ENCODE measurements at regions not wholly inside any gene's neighbourhood (a gene's known extent, or its start where the extent isn't known, plus 50 kb on each side); places are given as distances from the start of the nearest gene placed in this dataset.

DNA sequence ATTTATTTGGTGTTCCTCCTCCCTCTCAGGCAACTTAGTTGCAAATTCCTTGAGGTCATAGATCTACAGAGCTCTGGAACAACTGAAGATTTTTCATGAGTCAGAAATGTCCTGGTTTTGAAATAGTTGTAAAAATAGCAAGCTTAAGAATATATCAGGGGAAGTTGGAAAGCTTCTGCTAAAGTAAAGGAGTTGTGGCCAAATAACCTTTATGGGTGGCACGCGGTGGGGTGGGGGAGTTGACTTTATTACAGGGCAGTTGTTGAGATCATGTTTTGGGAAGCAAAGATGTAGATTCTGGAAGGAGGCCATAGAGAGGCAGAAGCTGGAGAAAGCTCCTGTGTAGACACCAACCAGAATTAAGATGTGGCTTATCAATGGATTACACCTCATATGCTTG lies 326.0 kb upstream of the MTPN start:
- Mint-ChIP-seq H3K27ac (no peak overlapping the region), H3K4me1 (no peaks in the 10 kb centered on the region), H3K27me3 (no peaks in the 10 kb centered on the region), H3K9me3 (peaks cover 4 to 22% (median 8%) of the 10 kb centered on the region in 11 donors), H3K4me3 (no peak overlapping the region), H3K36me3 (no peaks in the 10 kb centered on the region)
- intact Hi-C loops (cut with micrococcal nuclease) = no loop called here
- no peak overlapping the region for H3K27ac ChIP-seq (ENCODE audit: low read depth, low read length)
- ChIA-PET CTCF (interaction anchor here (0.7 kb wide), 1 partner anchor 152 kb away, joined by 4 read pairs; no protein-coding TSS in a partner anchor), POLR2A (no interaction called here)
- no peaks in the 10 kb centered on the region for H3K9me3 ChIP-seq (ENCODE audit: control insufficient read depth in 2 of 3, low read length in 3 of 3)
- no peak for ATAC-seq
- DNase-seq = no peak
- H3K36me3 ChIP-seq (ENCODE audit: control insufficient read depth in 2 of 3, insufficient read depth in 3 of 3, low read length in 3 of 3) = no peaks in the 10 kb centered on the region
- no peaks in the 10 kb centered on the region for H3K4me1 ChIP-seq (ENCODE audit: control insufficient read depth in 2 of 2, insufficient read depth in 2 of 2, low read length in 2 of 2)
- H3K4me3 ChIP-seq (ENCODE audit: low read length) = no peak overlapping the region
- H3K27me3 ChIP-seq (ENCODE audit: control insufficient read depth in 2 of 2, insufficient read depth in 2 of 2, low read length in 2 of 2) = no peaks in the 10 kb centered on the region

DNA sequence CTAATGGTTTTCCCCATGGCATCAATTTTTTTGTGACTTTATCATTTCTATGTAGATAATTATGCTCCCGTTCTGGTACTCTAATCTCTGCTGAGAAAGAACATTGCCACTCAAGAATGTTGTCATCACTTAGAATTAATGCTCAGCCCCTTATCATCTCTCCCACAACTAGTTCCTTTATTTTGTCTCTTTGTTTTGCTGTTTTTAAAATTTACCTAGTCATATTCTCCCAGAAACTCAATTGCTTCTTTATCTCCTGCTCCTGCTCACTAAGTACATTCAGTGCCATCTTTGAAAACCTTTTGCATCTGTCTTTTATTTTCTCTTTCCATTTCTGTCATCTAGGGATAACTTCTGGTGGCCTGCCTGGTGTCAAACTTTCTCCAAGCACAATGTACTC lies 324.9 kb upstream of the MTPN start:
- Histone ChIP-seq H3K27me3 (ENCODE audit: control insufficient read depth in 2 of 2, insufficient read depth in 2 of 2, low read length in 2 of 2) (no peaks in the 10 kb centered on the region), H3K4me1 (ENCODE audit: control insufficient read depth in 2 of 2, insufficient read depth in 2 of 2, low read length in 2 of 2) (no peaks in the 10 kb centered on the region), H3K4me3 (ENCODE audit: low read length) (no peak overlapping the region), H3K36me3 (ENCODE audit: control insufficient read depth in 2 of 3, insufficient read depth in 3 of 3, low read length in 3 of 3) (no peaks in the 10 kb centered on the region), H3K9me3 (ENCODE audit: control insufficient read depth in 2 of 3, low read length in 3 of 3) (no peaks in the 10 kb centered on the region), H3K27ac (ENCODE audit: low read depth, low read length) (no peak overlapping the region)
- DNase-seq (no peak), ATAC-seq (no peak)
- ChIA-PET CTCF (no interaction called here), POLR2A (no interaction called here)
- Mint-ChIP-seq H3K4me3 (no peak overlapping the region), H3K4me1 (no peaks in the 10 kb centered on the region), H3K27me3 (no peaks in the 10 kb centered on the region), H3K9me3 (peaks cover 4 to 22% (median 9%) of the 10 kb centered on the region in 11 donors), H3K36me3 (no peaks in the 10 kb centered on the region), H3K27ac (no peak overlapping the region)
- intact Hi-C loops (cut with micrococcal nuclease) = no loop called here

DNA sequence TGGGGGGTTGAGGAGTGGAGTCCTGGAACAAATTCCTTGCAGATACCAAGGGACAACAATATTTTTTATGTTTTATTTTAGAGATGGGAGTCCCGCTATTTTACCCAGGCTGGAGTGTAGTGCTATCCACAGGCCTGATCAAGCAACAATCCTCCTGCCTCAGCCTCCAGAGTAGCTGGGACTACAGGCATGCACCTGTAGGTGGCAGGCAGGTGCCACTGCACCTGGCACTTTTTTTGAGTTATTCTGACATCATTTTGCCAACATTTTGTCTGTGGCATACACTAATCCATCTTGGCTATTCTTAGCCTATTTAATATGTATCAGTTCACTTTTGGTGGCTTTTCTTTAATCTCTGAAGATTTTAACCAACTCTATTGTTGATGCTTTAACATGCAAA lies 317.8 kb upstream of the MTPN start:
- ATAC-seq = no peak
- intact Hi-C loops (cut with micrococcal nuclease) = no loop called here
- DNase-seq = no peak
- no peaks in the 10 kb centered on the region for H3K4me1 Mint-ChIP-seq
- H3K9me3 Mint-ChIP-seq = peaks cover 0 to 11% (median 3%) of the 10 kb centered on the region in 11 donors
- H3K4me3 Mint-ChIP-seq = no peak overlapping the region
- Histone ChIP-seq H3K4me1 (ENCODE audit: control insufficient read depth in 2 of 2, insufficient read depth in 2 of 2, low read length in 2 of 2) (no peaks in the 10 kb centered on the region), H3K27ac (ENCODE audit: low read depth, low read length) (no peak overlapping the region), H3K4me3 (ENCODE audit: low read length) (no peak overlapping the region), H3K27me3 (ENCODE audit: control insufficient read depth in 2 of 2, insufficient read depth in 2 of 2, low read length in 2 of 2) (no peaks in the 10 kb centered on the region), H3K9me3 (ENCODE audit: control insufficient read depth in 2 of 3, low read length in 3 of 3) (no peaks in the 10 kb centered on the region), H3K36me3 (ENCODE audit: control insufficient read depth in 2 of 3, insufficient read depth in 3 of 3, low read length in 3 of 3) (no peaks in the 10 kb centered on the region)
- H3K27me3 Mint-ChIP-seq = no peaks in the 10 kb centered on the region
- H3K27ac Mint-ChIP-seq = no peak overlapping the region
- no peaks in the 10 kb centered on the region for H3K36me3 Mint-ChIP-seq
- POLR2A ChIA-PET = no interaction called here
- CTCF ChIA-PET = no interaction called here

DNA sequence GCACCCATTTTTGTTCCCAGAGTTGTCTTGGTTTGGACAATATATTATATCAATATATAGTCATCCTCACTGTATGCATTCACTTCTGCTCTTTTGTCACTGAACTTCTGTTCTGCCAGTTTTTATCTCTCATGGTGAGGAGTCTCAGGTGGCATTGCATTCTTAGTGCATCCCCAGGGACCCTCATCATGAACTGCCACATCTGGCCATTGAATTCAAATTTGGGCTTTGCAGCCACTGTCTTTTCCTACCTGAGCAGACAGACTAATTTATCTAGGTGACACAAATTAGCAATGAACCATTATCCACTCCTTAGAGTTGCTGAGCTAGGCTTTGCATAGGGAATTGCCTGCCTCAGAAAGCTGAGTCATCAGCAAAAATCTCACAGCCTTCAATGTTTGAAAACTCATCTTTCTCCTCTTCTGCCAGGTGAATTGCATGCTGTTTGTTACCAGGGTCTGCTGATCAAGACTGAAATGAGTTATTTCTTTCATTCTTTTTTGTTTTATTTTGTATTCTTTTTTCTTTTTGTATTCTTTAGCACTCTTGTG lies 316.8 kb upstream of the MTPN start:
- H3K36me3 Mint-ChIP-seq = no peaks in the 10 kb centered on the region
- no peak for ATAC-seq
- no peaks in the 10 kb centered on the region for H3K4me1 ChIP-seq (ENCODE audit: control insufficient read depth in 2 of 2, insufficient read depth in 2 of 2, low read length in 2 of 2)
- no peaks in the 10 kb centered on the region for H3K27me3 Mint-ChIP-seq
- intact Hi-C loops (cut with micrococcal nuclease) = no loop called here
- no peak overlapping the region for H3K27ac Mint-ChIP-seq
- no peak overlapping the region for H3K4me3 Mint-ChIP-seq
- no peak for DNase-seq
- no peak overlapping the region for H3K4me3 ChIP-seq (ENCODE audit: low read length)
- ChIA-PET CTCF (no interaction called here), POLR2A (no interaction called here)
- H3K9me3 ChIP-seq (ENCODE audit: control insufficient read depth in 2 of 3, low read length in 3 of 3) = no peaks in the 10 kb centered on the region
- no peaks in the 10 kb centered on the region for H3K36me3 ChIP-seq (ENCODE audit: control insufficient read depth in 2 of 3, insufficient read depth in 3 of 3, low read length in 3 of 3)
- H3K27ac ChIP-seq (ENCODE audit: low read depth, low read length) = no peak overlapping the region
- H3K4me1 Mint-ChIP-seq = no peaks in the 10 kb centered on the region
- H3K9me3 Mint-ChIP-seq = peaks cover 0 to 11% (median 3%) of the 10 kb centered on the region in 11 donors
- H3K27me3 ChIP-seq (ENCODE audit: control insufficient read depth in 2 of 2, insufficient read depth in 2 of 2, low read length in 2 of 2) = no peaks in the 10 kb centered on the region

DNA sequence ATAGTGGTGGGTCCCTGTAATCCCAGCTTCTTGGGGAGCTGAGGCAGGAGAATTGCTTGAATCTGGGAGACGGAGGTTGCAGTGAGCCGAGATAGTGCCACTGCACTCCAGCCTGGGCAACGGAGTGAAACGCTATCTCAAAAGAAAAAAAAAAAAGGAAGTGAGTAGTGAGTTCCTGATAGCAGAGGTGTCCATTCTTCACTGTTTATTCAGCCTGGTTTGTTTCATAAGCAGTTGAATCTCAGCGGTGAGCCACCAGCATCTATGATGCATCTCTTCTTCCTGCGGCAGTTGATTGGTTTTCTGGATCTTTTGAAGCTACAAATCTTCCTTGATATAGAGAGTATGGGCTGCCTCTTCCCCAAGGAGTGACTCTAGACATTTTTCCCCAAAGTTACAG lies 316.1 kb upstream of the MTPN start:
- Mint-ChIP-seq H3K4me3 (no peak overlapping the region), H3K9me3 (peaks cover 0 to 11% (median 3%) of the 10 kb centered on the region in 11 donors), H3K27me3 (no peaks in the 10 kb centered on the region), H3K36me3 (no peaks in the 10 kb centered on the region), H3K4me1 (no peaks in the 10 kb centered on the region), H3K27ac (no peak overlapping the region)
- ChIA-PET POLR2A (no interaction called here), CTCF (no interaction called here)
- H3K27me3 ChIP-seq (ENCODE audit: control insufficient read depth in 2 of 2, insufficient read depth in 2 of 2, low read length in 2 of 2) = no peaks in the 10 kb centered on the region
- ATAC-seq = no peak
- no peak overlapping the region for H3K4me3 ChIP-seq (ENCODE audit: low read length)
- no peaks in the 10 kb centered on the region for H3K9me3 ChIP-seq (ENCODE audit: control insufficient read depth in 2 of 3, low read length in 3 of 3)
- intact Hi-C loops (cut with micrococcal nuclease) = no loop called here
- no peak for DNase-seq
- H3K4me1 ChIP-seq (ENCODE audit: control insufficient read depth in 2 of 2, insufficient read depth in 2 of 2, low read length in 2 of 2) = no peaks in the 10 kb centered on the region
- no peaks in the 10 kb centered on the region for H3K36me3 ChIP-seq (ENCODE audit: control insufficient read depth in 2 of 3, insufficient read depth in 3 of 3, low read length in 3 of 3)
- no peak overlapping the region for H3K27ac ChIP-seq (ENCODE audit: low read depth, low read length)

DNA sequence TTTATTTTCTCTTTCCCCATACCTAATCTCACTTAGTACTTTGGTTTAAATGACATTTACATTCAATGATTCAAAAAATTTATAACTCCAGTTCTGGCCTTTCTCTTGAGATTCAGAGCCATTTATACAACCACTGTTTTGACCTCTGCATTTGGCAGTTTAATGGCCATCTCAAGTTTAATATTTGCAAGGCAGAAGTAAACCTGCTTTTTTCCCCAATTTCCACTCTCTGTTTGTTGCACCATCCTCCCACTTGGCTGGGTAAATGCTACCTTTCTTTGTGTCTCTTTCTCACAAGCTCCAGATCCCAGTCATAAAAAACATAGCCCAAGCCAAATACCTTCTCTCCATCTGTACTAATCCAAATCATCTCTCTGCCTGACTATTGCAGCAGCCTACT lies 315.2 kb upstream of the MTPN start:
- H3K4me1 Mint-ChIP-seq = no peaks in the 10 kb centered on the region
- intact Hi-C loops (cut with micrococcal nuclease) = no loop called here
- DNase-seq = no peak
- no peak overlapping the region for H3K27ac Mint-ChIP-seq
- no peak overlapping the region for H3K4me3 Mint-ChIP-seq
- H3K4me3 ChIP-seq (ENCODE audit: low read length) = no peak overlapping the region
- ATAC-seq = no peak
- no peaks in the 10 kb centered on the region for H3K27me3 Mint-ChIP-seq
- no peaks in the 10 kb centered on the region for H3K9me3 ChIP-seq (ENCODE audit: control insufficient read depth in 2 of 3, low read length in 3 of 3)
- peaks cover 0 to 7% (median 2%) of the 10 kb centered on the region in 11 donors for H3K9me3 Mint-ChIP-seq
- H3K27ac ChIP-seq (ENCODE audit: low read depth, low read length) = no peak overlapping the region
- no peaks in the 10 kb centered on the region for H3K36me3 Mint-ChIP-seq
- H3K36me3 ChIP-seq (ENCODE audit: control insufficient read depth in 2 of 3, insufficient read depth in 3 of 3, low read length in 3 of 3) = no peaks in the 10 kb centered on the region
- POLR2A ChIA-PET = no interaction called here
- CTCF ChIA-PET = no interaction called here
- H3K4me1 ChIP-seq (ENCODE audit: control insufficient read depth in 2 of 2, insufficient read depth in 2 of 2, low read length in 2 of 2) = no peaks in the 10 kb centered on the region
- no peaks in the 10 kb centered on the region for H3K27me3 ChIP-seq (ENCODE audit: control insufficient read depth in 2 of 2, insufficient read depth in 2 of 2, low read length in 2 of 2)

DNA sequence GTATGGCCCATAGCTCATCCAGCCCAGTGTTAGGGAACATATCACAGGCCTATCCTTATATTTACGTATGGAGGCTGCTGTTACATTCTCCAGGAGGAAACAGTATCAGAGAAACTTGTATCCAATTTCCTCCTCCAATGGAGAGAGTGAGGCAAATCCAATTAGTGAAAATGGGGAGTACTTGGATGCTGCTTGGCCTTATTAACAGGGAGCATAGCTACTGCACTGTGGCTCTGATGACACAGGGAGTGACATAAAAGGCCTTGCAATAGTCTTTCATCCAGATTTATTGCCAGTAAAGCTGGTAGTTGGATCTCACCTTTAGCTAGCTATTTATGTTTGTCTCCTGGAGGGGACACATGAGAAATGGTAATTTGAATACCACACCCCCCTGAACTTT lies 313.2 kb upstream of the MTPN start:
- H3K4me3 ChIP-seq (ENCODE audit: low read length) = no peak overlapping the region
- no peaks in the 10 kb centered on the region for H3K9me3 ChIP-seq (ENCODE audit: control insufficient read depth in 2 of 3, low read length in 3 of 3)
- ATAC-seq (no peak), DNase-seq (no peak)
- Mint-ChIP-seq H3K9me3 (peaks cover 0 to 7% (median 1%) of the 10 kb centered on the region in 11 donors), H3K4me1 (no peaks in the 10 kb centered on the region), H3K27ac (no peak overlapping the region), H3K4me3 (no peak overlapping the region), H3K36me3 (no peaks in the 10 kb centered on the region), H3K27me3 (no peaks in the 10 kb centered on the region)
- H3K4me1 ChIP-seq (ENCODE audit: control insufficient read depth in 2 of 2, insufficient read depth in 2 of 2, low read length in 2 of 2) = no peaks in the 10 kb centered on the region
- no peak overlapping the region for H3K27ac ChIP-seq (ENCODE audit: low read depth, low read length)
- ChIA-PET POLR2A (no interaction called here), CTCF (no interaction called here)
- intact Hi-C loops (cut with micrococcal nuclease) = no loop called here
- H3K27me3 ChIP-seq (ENCODE audit: control insufficient read depth in 2 of 2, insufficient read depth in 2 of 2, low read length in 2 of 2) = no peaks in the 10 kb centered on the region
- no peaks in the 10 kb centered on the region for H3K36me3 ChIP-seq (ENCODE audit: control insufficient read depth in 2 of 3, insufficient read depth in 3 of 3, low read length in 3 of 3)
